GM23248 (cell line): ENCODE measurements at regions not wholly inside any gene's neighbourhood (a gene's known extent, or its start where the extent isn't known, plus 50 kb on each side); places are given as distances from the start of the nearest gene placed in this dataset.

Source experiments
- DNase-seq: peaks from one replicate; pipeline ENCODE4 v3.0.0-alpha.2; 2015
- H2AFZ ChIP-seq: fragments of 200-600 bp; sonication (generic); 2 replicates; pipeline ENCODE4 v1.6.1; 2016; ENCODE audit warnings: antibody characterized with exemption
- H3F3A ChIP-seq: fragments of 200-600 bp; sonication (generic); 2 replicates; pipeline ENCODE4 v1.6.1; 2016; ENCODE audit warnings: mild to moderate bottlenecking, antibody characterized with exemption, mixed run types; ENCODE audit not compliant: insufficient read depth
- H3K27ac ChIP-seq: fragments of 200-600 bp; sonication (generic); 2 replicates; pipeline ENCODE4 v1.5.1; 2016; ENCODE audit warnings: mild to moderate bottlenecking
- H3K27me3 ChIP-seq: fragments of 200-600 bp; sonication (generic); replicated peaks from 2 replicates; pipeline ENCODE4 v1.6.1; 2016; ENCODE audit warnings: mild to moderate bottlenecking; ENCODE audit not compliant: insufficient read depth
- H3K36me3 ChIP-seq: fragments of 200-600 bp; sonication (generic); 2 replicates; pipeline ENCODE4 v1.6.1; 2016; ENCODE audit warnings: low read depth, mild to moderate bottlenecking
- H3K4me1 ChIP-seq: fragments of 200-600 bp; sonication (generic); 2 replicates; pipeline ENCODE4 v1.6.1; 2016; ENCODE audit warnings: mild to moderate bottlenecking; ENCODE audit not compliant: insufficient read depth
- H3K4me2 ChIP-seq: fragments of 200-600 bp; sonication (generic); one replicate; pipeline ENCODE4 v1.6.1; 2016; ENCODE audit warnings: mild to moderate bottlenecking; ENCODE audit not compliant: unreplicated experiment
- H3K4me3 ChIP-seq: fragments of 200-600 bp; sonication (generic); 2 replicates; pipeline ENCODE4 v1.5.1; 2016; ENCODE audit warnings: mild to moderate bottlenecking
- H3K79me2 ChIP-seq: fragments of 200-600 bp; sonication (generic); 2 replicates; pipeline ENCODE4 v1.6.1; 2016; ENCODE audit warnings: mild to moderate bottlenecking; ENCODE audit not compliant: insufficient read depth
- H3K9ac ChIP-seq: fragments of 200-600 bp; sonication (generic); 2 replicates; pipeline ENCODE4 v1.6.1; 2016; ENCODE audit warnings: mild to moderate bottlenecking
- H3K9me2 ChIP-seq: fragments of 200-600 bp; sonication (generic); 2 replicates; pipeline ENCODE4 v1.6.1; 2016; ENCODE audit warnings: mixed run types, mild to moderate bottlenecking, moderate library complexity; ENCODE audit not compliant: insufficient read depth
- H3K9me3 ChIP-seq: fragments of 200-600 bp; sonication (generic); one replicate; pipeline ENCODE4 v1.6.1; 2017; ENCODE audit warnings: low read depth
- H4K20me1 ChIP-seq: fragments of 200-600 bp; sonication (generic); 2 replicates; pipeline ENCODE4 v1.6.0; 2016; ENCODE audit not compliant: insufficient read depth
- EZH2 ChIP-seq: fragments of 200-600 bp; sonication (generic); IDR thresholded peaks from 2 replicates; pipeline ENCODE4 v1.6.1; 2018; ENCODE audit warnings: antibody characterized with exemption, mild to moderate bottlenecking; ENCODE audit not compliant: insufficient read depth, poor library complexity, severe bottlenecking
- EZH2phosphoT487 ChIP-seq: fragments of 200-600 bp; sonication (generic); IDR thresholded peaks from 2 replicates; pipeline ENCODE4 v1.6.1; 2018; ENCODE audit warnings: antibody characterized with exemption, moderate library complexity, mild to moderate bottlenecking, low read depth; ENCODE audit not compliant: insufficient read depth
- WGBS, 2 experiments: methylation state at CpG; one replicate each; pipeline ENCODE4 v1.1.6; 2015 to 2017; ENCODE audit warnings: low lambda C conversion rate in 2 of 2, low coverage in 1 of 2; ENCODE audit errors: missing lambda C conversion rate in 2 of 2; 5-methylcytosine and 5-hydroxymethylcytosine counted together
- in situ Hi-C: fragments of 300-500 bp; cut with MboI; formaldehyde crosslinking; loops from 2 replicates; pipeline ENCODE4 v1.15.0; 2020

- Histone ChIP-seq H3K27ac (peak overlapping the region; percentile 49), H3K4me1 (no peaks in the 10 kb centered on the region), H4K20me1 (no peaks in the 10 kb centered on the region), H3F3A (no peaks in the 10 kb centered on the region), H3K9ac (no peak overlapping the region), H3K36me3 (no peaks in the 10 kb centered on the region), H3K4me2 (no peak overlapping the region), H3K79me2 (no peaks in the 10 kb centered on the region), H2AFZ (no peak overlapping the region), H3K9me2 (no peaks in the 10 kb centered on the region), H3K4me3 (no peak overlapping the region), H3K9me3 (no peaks in the 10 kb centered on the region), H3K27me3 (no peaks in the 10 kb centered on the region)
- in situ Hi-C loops = no loop called here
- WGBS, 2 experiments = 2 to 3% methylated on average over 9 of the region's 9 CpGs
- peak; percentile 16 for DNase-seq
- TF ChIP-seq EZH2phosphoT487 (no peak), EZH2 (no peak)
Observed at GRCh38 chr4:188408244-188409030, 269.2 kb downstream of the TRIML1 start.

GRCh38 chr4:188409851-188410250, 270.6 kb downstream of the TRIML1 start:
- no peak for DNase-seq
- H4K20me1 ChIP-seq = no peaks in the 10 kb centered on the region
- H3K36me3 ChIP-seq = no peaks in the 10 kb centered on the region
- in situ Hi-C loops = no loop called here
- no peak overlapping the region for H3K27ac ChIP-seq
- H3K27me3 ChIP-seq = no peaks in the 10 kb centered on the region
- no peaks in the 10 kb centered on the region for H3K9me2 ChIP-seq
- H3K4me2 ChIP-seq = no peak overlapping the region
- H2AFZ ChIP-seq = no peak overlapping the region
- no peaks in the 10 kb centered on the region for H3F3A ChIP-seq
- H3K9me3 ChIP-seq = no peaks in the 10 kb centered on the region
- WGBS, 2 experiments = 34 to 37% methylated on average over 6 of the region's 6 CpGs
- no peak overlapping the region for H3K9ac ChIP-seq
- no peak overlapping the region for H3K4me3 ChIP-seq
- no peak for TF ChIP-seq EZH2phosphoT487
- TF ChIP-seq EZH2 = no peak
- H3K4me1 ChIP-seq = no peaks in the 10 kb centered on the region
- H3K79me2 ChIP-seq = no peaks in the 10 kb centered on the region

DNA sequence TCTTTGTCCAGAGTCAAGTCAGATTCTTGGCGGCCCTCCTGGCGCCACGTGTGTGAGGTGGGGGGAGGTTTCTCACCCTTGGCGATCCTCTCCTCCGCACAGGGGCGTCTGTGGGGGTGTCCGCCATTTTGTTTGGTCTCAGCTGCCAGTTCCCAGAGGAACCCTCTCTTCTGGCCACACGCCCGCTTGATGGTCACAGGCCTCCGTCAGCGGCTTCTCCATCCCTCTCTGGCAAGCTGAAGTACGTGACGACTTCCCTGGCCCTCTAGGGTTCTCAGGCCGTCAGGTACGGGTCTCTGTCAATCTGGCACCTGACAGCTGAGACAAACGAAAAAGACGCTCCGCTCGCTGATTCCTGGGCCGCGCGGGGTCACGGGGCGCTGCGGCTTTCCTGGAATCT, 272.6 kb downstream of the TRIML1 start:
- Histone ChIP-seq H3K27ac (no peak overlapping the region), H3K9me3 (no peaks in the 10 kb centered on the region), H3K36me3 (no peaks in the 10 kb centered on the region), H3K4me3 (no peak overlapping the region), H3K79me2 (no peaks in the 10 kb centered on the region), H3K9ac (no peak overlapping the region), H2AFZ (no peak overlapping the region), H3K4me1 (no peaks in the 10 kb centered on the region), H3K9me2 (no peaks in the 10 kb centered on the region), H3K27me3 (no peaks in the 10 kb centered on the region), H3K4me2 (no peak overlapping the region), H4K20me1 (no peaks in the 10 kb centered on the region), H3F3A (no peaks in the 10 kb centered on the region)
- DNase-seq = no peak
- in situ Hi-C loops = no loop called here
- WGBS, 2 experiments = 55 to 60% methylated on average over 23 to 25 of the region's 25 CpGs
- TF ChIP-seq EZH2 (no peak), EZH2phosphoT487 (no peak)

- Histone ChIP-seq H3K4me3 (no peak overlapping the region), H4K20me1 (no peaks in the 10 kb centered on the region), H3K4me1 (no peaks in the 10 kb centered on the region), H3K36me3 (no peaks in the 10 kb centered on the region), H3K4me2 (no peak overlapping the region), H3K27ac (no peak overlapping the region), H3K9me2 (no peaks in the 10 kb centered on the region), H3K9ac (no peak overlapping the region), H3K27me3 (no peaks in the 10 kb centered on the region), H3K79me2 (no peaks in the 10 kb centered on the region), H3K9me3 (no peaks in the 10 kb centered on the region), H3F3A (no peaks in the 10 kb centered on the region), H2AFZ (no peak overlapping the region)
- WGBS, 2 experiments = 76 to 77% methylated on average over 13 of the region's 13 CpGs
- in situ Hi-C loops = no loop called here
- TF ChIP-seq EZH2phosphoT487 (no peak), EZH2 (no peak)
- no peak for DNase-seq
Observed at GRCh38 chr4:188412499-188412898, 273.3 kb downstream of the TRIML1 start.

- no peaks in the 10 kb centered on the region for H4K20me1 ChIP-seq
- no peaks in the 10 kb centered on the region for H3F3A ChIP-seq
- H3K27me3 ChIP-seq = no peaks in the 10 kb centered on the region
- no peaks in the 10 kb centered on the region for H3K9me2 ChIP-seq
- H3K36me3 ChIP-seq = no peaks in the 10 kb centered on the region
- WGBS, 2 experiments = 41 to 49% methylated on average over 10 of the region's 10 CpGs
- no peak for DNase-seq
- no peaks in the 10 kb centered on the region for H3K9me3 ChIP-seq
- H3K4me2 ChIP-seq = no peak overlapping the region
- H2AFZ ChIP-seq = no peak overlapping the region
- H3K79me2 ChIP-seq = no peaks in the 10 kb centered on the region
- H3K27ac ChIP-seq = no peak overlapping the region
- H3K4me1 ChIP-seq = no peaks in the 10 kb centered on the region
- TF ChIP-seq EZH2phosphoT487 (no peak), EZH2 (no peak)
- H3K4me3 ChIP-seq = no peak overlapping the region
- H3K9ac ChIP-seq = no peak overlapping the region
- in situ Hi-C loops = no loop called here
Observed at GRCh38 chr4:188414441-188414840, 275.2 kb downstream of the TRIML1 start.
